H9 (cell line): ENCODE measurements at regions not wholly inside any gene's neighbourhood (a gene's known extent, or its start where the extent isn't known, plus 50 kb on each side); places are given as distances from the start of the nearest gene placed in this dataset.

Experiments
- DNase-seq: peaks from one replicate; pipeline ENCODE4 v3.0.0-alpha.2; 2017
- H2AFZ ChIP-seq: one replicate; pipeline ENCODE4 v1.6.1; 2013; ENCODE audit warnings: mild to moderate bottlenecking, low read length, control low read depth, moderate library complexity
- H2AK5ac ChIP-seq: 2 replicates; pipeline ENCODE4 v1.6.1; 2013; ENCODE audit warnings: low read length, control low read depth, mixed read lengths; ENCODE audit not compliant: insufficient read length
- H2BK120ac ChIP-seq: one replicate; pipeline ENCODE4 v1.6.1; 2013; ENCODE audit warnings: low read depth, mild to moderate bottlenecking, low read length, control low read depth, inconsistent platforms; ENCODE audit not compliant: poor library complexity, severe bottlenecking
- H2BK12ac ChIP-seq: 2 replicates; pipeline ENCODE4 v1.6.1; 2013; ENCODE audit warnings: low read length, control low read depth, mixed read lengths, low read depth; ENCODE audit not compliant: insufficient read length
- H2BK15ac ChIP-seq: 2 replicates; pipeline ENCODE4 v1.6.1; 2013; ENCODE audit warnings: low read depth, low read length, control low read depth
- H2BK20ac ChIP-seq: one replicate; pipeline ENCODE4 v1.6.1; 2013; ENCODE audit warnings: low read depth, mild to moderate bottlenecking, low read length, control low read depth, inconsistent platforms; ENCODE audit not compliant: poor library complexity, severe bottlenecking
- H2BK5ac ChIP-seq: 2 replicates; pipeline ENCODE4 v1.6.1; 2013; ENCODE audit warnings: low read length, control low read depth, mixed read lengths; ENCODE audit not compliant: insufficient read length
- H3K14ac ChIP-seq: 2 replicates; pipeline ENCODE4 v1.6.1; 2013; ENCODE audit warnings: low read length, control low read depth; ENCODE audit not compliant: insufficient read depth
- H3K18ac ChIP-seq: 2 replicates; pipeline ENCODE4 v1.6.1; 2013; ENCODE audit warnings: low read depth, mild to moderate bottlenecking, mixed read lengths, low read length, control low read depth; ENCODE audit not compliant: insufficient read length
- H3K23ac ChIP-seq: 2 replicates; pipeline ENCODE4 v1.6.1; 2013; ENCODE audit warnings: low read length, control low read depth, mixed read lengths, low read depth; ENCODE audit not compliant: insufficient read length
- H3K23me2 ChIP-seq: 2 replicates; pipeline ENCODE4 v1.6.1; 2013; ENCODE audit warnings: low read depth, mild to moderate bottlenecking, mixed read lengths, low read length, control low read depth; ENCODE audit not compliant: insufficient read length, poor library complexity, severe bottlenecking
- H3K27ac ChIP-seq: 2 replicates; pipeline ENCODE4 v1.5.1; 2013; ENCODE audit warnings: low read length, control low read depth, mixed read lengths, low read depth; ENCODE audit not compliant: insufficient read length
- H3K27me3 ChIP-seq: 2 replicates; pipeline ENCODE4 v1.6.1; 2013; ENCODE audit warnings: low read length, control low read depth, inconsistent platforms; ENCODE audit not compliant: insufficient read depth
- H3K4ac ChIP-seq: 2 replicates; pipeline ENCODE4 v1.6.1; 2013; ENCODE audit warnings: low read depth, mild to moderate bottlenecking, control low read depth, inconsistent platforms, low read length, moderate library complexity
- H3K4me1 ChIP-seq: 2 replicates; pipeline ENCODE4 v1.6.1; 2013; ENCODE audit warnings: low read length, control low read depth, inconsistent platforms; ENCODE audit not compliant: insufficient read depth
- H3K4me2 ChIP-seq: 2 replicates; pipeline ENCODE4 v1.6.1; 2013; ENCODE audit warnings: low read length, control low read depth, mixed read lengths; ENCODE audit not compliant: insufficient read length, insufficient read depth
- H3K56ac ChIP-seq: 2 replicates; pipeline ENCODE4 v1.6.1; 2013; ENCODE audit warnings: low read depth, mild to moderate bottlenecking, mixed read lengths, low read length, control low read depth; ENCODE audit not compliant: insufficient read length
- H3K79me1 ChIP-seq: 2 replicates; pipeline ENCODE4 v1.6.1; 2013; ENCODE audit warnings: low read depth, mild to moderate bottlenecking, moderate library complexity, low read length, control low read depth, inconsistent platforms; ENCODE audit not compliant: insufficient read depth, poor library complexity, severe bottlenecking
- H3K79me2 ChIP-seq: 2 replicates; pipeline ENCODE4 v1.6.1; 2013; ENCODE audit warnings: low read length, control low read depth, inconsistent platforms; ENCODE audit not compliant: insufficient read depth
- H3K9ac ChIP-seq: 2 replicates; pipeline ENCODE4 v1.6.1; 2013; ENCODE audit warnings: low read length, control low read depth, mixed read lengths; ENCODE audit not compliant: insufficient read length; ENCODE audit errors: extremely low read depth
- H3K9me3 ChIP-seq: one replicate; pipeline ENCODE4 v1.6.1; 2013; ENCODE audit warnings: low read depth, low read length, inconsistent platforms; ENCODE audit not compliant: control insufficient read depth
- H3T11ph ChIP-seq: one replicate; pipeline ENCODE4 v1.6.1; 2013; ENCODE audit warnings: mild to moderate bottlenecking, low read length, control low read depth, inconsistent platforms
- H4K20me1 ChIP-seq: one replicate; pipeline ENCODE4 v1.6.1; 2013; ENCODE audit not compliant: control insufficient read depth, insufficient read length, insufficient read depth
- H4K5ac ChIP-seq: 2 replicates; pipeline ENCODE4 v1.6.1; 2013; ENCODE audit warnings: low read depth, mild to moderate bottlenecking, mixed read lengths, low read length, control low read depth; ENCODE audit not compliant: insufficient read length
- H4K8ac ChIP-seq: replicated peaks from 2 replicates; pipeline ENCODE4 v1.6.1; 2013; ENCODE audit warnings: low read length, control low read depth, mixed read lengths, low read depth; ENCODE audit not compliant: insufficient read length
- H4K91ac ChIP-seq: 2 replicates; pipeline ENCODE4 v1.6.1; 2013; ENCODE audit warnings: low read depth, mild to moderate bottlenecking, moderate library complexity, mixed read lengths, low read length, control low read depth; ENCODE audit not compliant: insufficient read length
- H3K27ac Mint-ChIP-seq, 3 experiments: 2 replicates in 2 of 3; 3 replicates in 1 of 3; pipeline ENCODE4 v1.8.0; 2020 to 2021; ENCODE audit warnings: mixed read lengths in 3 of 3, mild to moderate bottlenecking in 1 of 3, moderate library complexity in 1 of 3
- H3K27me3 Mint-ChIP-seq: 2 replicates; pipeline ENCODE4 v1.8.0; 2021; ENCODE audit warnings: low read depth, mild to moderate bottlenecking, moderate library complexity, mixed read lengths
- H3K36me3 Mint-ChIP-seq, 3 experiments: 2 replicates in 2 of 3; 3 replicates in 1 of 3; pipeline ENCODE4 v1.8.0; 2020 to 2021; ENCODE audit warnings: low read depth in 3 of 3, mixed read lengths in 3 of 3; ENCODE audit not compliant: insufficient read depth in 1 of 3
- H3K4me1 Mint-ChIP-seq, 2 experiments: 2 replicates each; pipeline ENCODE4 v1.8.0; 2020; ENCODE audit warnings: mixed read lengths in 2 of 2
- H3K4me3 Mint-ChIP-seq, 2 experiments: 2 replicates in 1 of 2; 3 replicates in 1 of 2; pipeline ENCODE4 v1.8.0; 2020 to 2021; ENCODE audit warnings: mild to moderate bottlenecking in 2 of 2, mixed read lengths in 2 of 2, moderate library complexity in 1 of 2
- H3K9me3 Mint-ChIP-seq, 2 experiments: 2 replicates in 1 of 2; 3 replicates in 1 of 2; pipeline ENCODE4 v1.8.0; 2020; ENCODE audit warnings: mild to moderate bottlenecking in 2 of 2, mixed read lengths in 2 of 2, moderate library complexity in 1 of 2
- CTCF ChIP-seq: fragments of 200-600 bp; sonication (generic); conservative IDR thresholded peaks from 3 replicates; pipeline ENCODE4 v1.8.0; 2021; ENCODE audit warnings: antibody characterized with exemption, mild to moderate bottlenecking
- WGBS: extraction: QIAGEN DNeasy Blood & Tissue Kit; methylation state at CpG from one replicate; pipeline ENCODE4 v1.1.7; 2013; ENCODE audit warnings: missing lambda C conversion rate, low lambda C conversion rate, mixed read lengths; ENCODE audit not compliant: insufficient read length; ENCODE audit errors: extremely low coverage; 5-methylcytosine and 5-hydroxymethylcytosine counted together

- H3K4me1 Mint-ChIP-seq: peaks cover 24 to 25% of the 10 kb centered on the region in 2 experiments
- no peaks in the 10 kb centered on the region for H3K23me2 ChIP-seq
- H2BK5ac ChIP-seq: no peak overlapping the region
- no peaks in the 10 kb centered on the region for H4K20me1 ChIP-seq
- H3K79me2 ChIP-seq: no peaks in the 10 kb centered on the region
- peaks cover 2% of the 10 kb centered on the region; the same call in 1 of the 2 replicates for H3K27me3 Mint-ChIP-seq
- no peak overlapping the region for H3K27ac Mint-ChIP-seq
- no peak overlapping the region for H3K23ac ChIP-seq
- peaks cover 15 to 24% (median 19%) of the 10 kb centered on the region in 3 experiments for H3K36me3 Mint-ChIP-seq
- no peak overlapping the region for H3K18ac ChIP-seq
- H3K79me1 ChIP-seq: no peaks in the 10 kb centered on the region
- H3K4me2 ChIP-seq: no peak overlapping the region
- no peak overlapping the region for H2BK12ac ChIP-seq
- H3K4me1 ChIP-seq: peaks cover 3% of the 10 kb centered on the region; the same call in 1 of the 2 replicates
- H3K56ac ChIP-seq: no peak overlapping the region
- H3K4me3 Mint-ChIP-seq: no peak overlapping the region
- peaks cover 13% of the 10 kb centered on the region for H3K9me3 ChIP-seq
- H2BK15ac ChIP-seq: no peak overlapping the region
- no peak for TF ChIP-seq CTCF
- peaks cover 23 to 30% of the 10 kb centered on the region in 2 experiments for H3K9me3 Mint-ChIP-seq
- no peak overlapping the region for H3K9ac ChIP-seq
- DNase-seq: no peak
- no peak overlapping the region for H3K14ac ChIP-seq
- H2BK120ac ChIP-seq: no peak overlapping the region
- H2BK20ac ChIP-seq: no peak overlapping the region
- H2AFZ ChIP-seq: no peak overlapping the region
- H4K91ac ChIP-seq: no peak overlapping the region
- H4K8ac ChIP-seq: no peak overlapping the region
- H4K5ac ChIP-seq: no peak overlapping the region
- no peak overlapping the region for H3K27ac ChIP-seq
- no peak overlapping the region for H3K4ac ChIP-seq
- no peak overlapping the region for H2AK5ac ChIP-seq
- WGBS: no CpG with 5 or more reads among the region's 4 CpGs
- no peak overlapping the region for H3T11ph ChIP-seq
- no peaks in the 10 kb centered on the region for H3K27me3 ChIP-seq
These were observed 339.2 kb upstream of the AJAP1 start for GRCh38 chr1:4315202-4315601.
